ENCODE measurements at regions not wholly inside any gene's neighbourhood (a gene's known extent, or its start where the extent isn't known, plus 50 kb on each side); places are given as distances from the start of the nearest gene placed in this dataset.

DNA sequence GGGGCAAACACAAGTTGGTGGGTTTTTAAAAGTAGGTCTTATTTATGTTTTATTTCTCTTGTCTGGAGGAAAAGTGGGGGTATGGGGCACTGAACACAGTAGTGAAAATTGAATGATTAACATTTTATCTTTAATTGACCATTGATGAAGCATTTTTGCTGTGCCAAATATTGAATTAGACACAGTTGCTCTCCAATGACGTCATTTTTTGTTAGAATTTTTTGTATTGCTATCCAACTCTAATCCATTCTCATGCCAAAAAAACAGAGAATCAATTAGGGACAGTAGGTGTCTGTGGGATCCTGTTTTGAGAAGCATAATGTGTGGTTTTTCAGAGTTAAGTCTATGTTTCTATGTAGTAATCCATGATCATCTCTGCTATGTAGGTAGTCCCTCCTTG lies 1032.8 kb downstream of the STPG2 start:
- intact Hi-C loops (cut with micrococcal nuclease), result no loop called here
- ATAC-seq, result no peak
- Mint-ChIP-seq H3K9me3 (peaks cover 1% of the 10 kb centered on the region), H3K4me3 (no peak overlapping the region), H3K27me3 (no peaks in the 10 kb centered on the region), H3K4me1 (ENCODE audit: low read depth) (no peaks in the 10 kb centered on the region), H3K36me3 (ENCODE audit: low read depth) (no peaks in the 10 kb centered on the region), H3K27ac (no peak overlapping the region)
- no peak for DNase-seq
- ChIA-PET CTCF (no interaction called here), POLR2A (no interaction called here)
- no peak for TF ChIP-seq CTCF (IDR thresholded peaks at IDR 0.05)

- CTCF ChIA-PET, result no interaction called here
- peaks cover 13% of the 10 kb centered on the region for H3K9me3 Mint-ChIP-seq
- POLR2A ChIA-PET, result no interaction called here
- intact Hi-C loops (cut with micrococcal nuclease), result no loop called here
- DNase-seq, result no peak
- no peak for ATAC-seq
- H3K36me3 Mint-ChIP-seq (ENCODE audit: low read depth), result no peaks in the 10 kb centered on the region
- H3K27me3 Mint-ChIP-seq, result no peaks in the 10 kb centered on the region
- no peak for TF ChIP-seq CTCF (IDR thresholded peaks at IDR 0.05)
- H3K27ac Mint-ChIP-seq, result no peak overlapping the region
- H3K4me3 Mint-ChIP-seq, result no peak overlapping the region
- no peaks in the 10 kb centered on the region for H3K4me1 Mint-ChIP-seq (ENCODE audit: low read depth)
Measured at GRCh38 chr4:97116511-97116910, 1026.8 kb downstream of the STPG2 start.

- no peak for DNase-seq
- Mint-ChIP-seq H3K36me3 (ENCODE audit: low read depth) (no peaks in the 10 kb centered on the region), H3K9me3 (peaks cover 15% of the 10 kb centered on the region), H3K27ac (no peak overlapping the region), H3K27me3 (no peaks in the 10 kb centered on the region), H3K4me1 (ENCODE audit: low read depth) (no peaks in the 10 kb centered on the region), H3K4me3 (no peak overlapping the region)
- CTCF ChIA-PET, result no interaction called here
- intact Hi-C loops (cut with micrococcal nuclease), result no loop called here
- no peak for ATAC-seq
- TF ChIP-seq CTCF (IDR thresholded peaks at IDR 0.05), result no peak
- POLR2A ChIA-PET, result no interaction called here
Measured at GRCh38 chr4:97121493-97121892, 1021.8 kb downstream of the STPG2 start.

- POLR2A ChIA-PET, result no interaction called here
- no peak for ATAC-seq
Measured at GRCh38 chr4:97123573-97123972, 1019.7 kb downstream of the STPG2 start.

GRCh38 chr4:97132435-97132834 lies 1010.8 kb downstream of the STPG2 start:
- DNase-seq (no peak), ATAC-seq (no peak)
- no peak for TF ChIP-seq CTCF (IDR thresholded peaks at IDR 0.05)
- H3K4me1 Mint-ChIP-seq (ENCODE audit: low read depth), result no peaks in the 10 kb centered on the region
- CTCF ChIA-PET, result no interaction called here
- POLR2A ChIA-PET, result no interaction called here
- intact Hi-C loops (cut with micrococcal nuclease), result no loop called here
- H3K36me3 Mint-ChIP-seq (ENCODE audit: low read depth), result no peaks in the 10 kb centered on the region
- no peaks in the 10 kb centered on the region for H3K9me3 Mint-ChIP-seq
- no peak overlapping the region for H3K27ac Mint-ChIP-seq
- no peak overlapping the region for H3K4me3 Mint-ChIP-seq
- no peaks in the 10 kb centered on the region for H3K27me3 Mint-ChIP-seq

More at GRCh38 chr4:97123573-97123972, 1019.7 kb downstream of the STPG2 start:
- CTCF ChIA-PET, result no interaction called here
- Mint-ChIP-seq H3K36me3 (ENCODE audit: low read depth) (no peaks in the 10 kb centered on the region), H3K9me3 (peaks cover 7% of the 10 kb centered on the region), H3K4me3 (no peak overlapping the region), H3K27me3 (no peaks in the 10 kb centered on the region), H3K27ac (no peak overlapping the region), H3K4me1 (ENCODE audit: low read depth) (no peaks in the 10 kb centered on the region)
- DNase-seq, result no peak
- intact Hi-C loops (cut with micrococcal nuclease), result no loop called here
- TF ChIP-seq CTCF (IDR thresholded peaks at IDR 0.05), result no peak
